CD14-positive monocyte (primary cell): ENCODE measurements at regions not wholly inside any gene's neighbourhood (a gene's known extent, or its start where the extent isn't known, plus 50 kb on each side); places are given as distances from the start of the nearest gene placed in this dataset.

Experiments
- DNase-seq, 3 donors: peaks; one replicate each; pipeline ENCODE4 v3.0.0-alpha.2; 2011 to 2022
- H2AFZ ChIP-seq: 2 replicates; pipeline ENCODE4 v1.6.0; 2012; ENCODE audit warnings: mild to moderate bottlenecking, low read depth, low read length, inconsistent platforms; ENCODE audit not compliant: insufficient read depth, poor library complexity, severe bottlenecking
- H3K27ac ChIP-seq, 2 donors: 1 replicate in 1 of 2; 2 replicates in 1 of 2; pipeline ENCODE4 v1.5.1; 2012 to 2013; ENCODE audit warnings: low read length in 2 of 2, control low read depth in 1 of 2, inconsistent platforms in 1 of 2, low read depth in 1 of 2, mild to moderate bottlenecking in 1 of 2
- H3K27me3 ChIP-seq, 2 donors: one replicate each; pipeline versions ENCODE4 v1.6.0 to v1.6.1; 2011 to 2013; ENCODE audit warnings: low read length in 2 of 2; ENCODE audit not compliant: control insufficient read depth in 2 of 2, insufficient read depth in 2 of 2
- H3K36me3 ChIP-seq, 2 donors: replicated peaks in 1 of 2; 1 replicate in 1 of 2; 2 replicates in 1 of 2; pipeline versions ENCODE4 v1.5.1 to v1.6.1; 2012 to 2013; ENCODE audit warnings: low read length in 2 of 2, control low read depth in 1 of 2, inconsistent platforms in 1 of 2, mild to moderate bottlenecking in 1 of 2; ENCODE audit not compliant: insufficient read depth in 2 of 2, control insufficient read depth in 1 of 2
- H3K4me1 ChIP-seq, 2 donors: 1 replicate in 1 of 2; 2 replicates in 1 of 2; pipeline versions ENCODE4 v1.5.1 to v1.6.1; 2012 to 2013; ENCODE audit warnings: low read length in 2 of 2, control low read depth in 1 of 2, inconsistent platforms in 1 of 2, mild to moderate bottlenecking in 1 of 2, moderate library complexity in 1 of 2; ENCODE audit not compliant: insufficient read depth in 2 of 2, control insufficient read depth in 1 of 2
- H3K4me2 ChIP-seq: replicated peaks from 2 replicates; pipeline ENCODE3; 2012; ENCODE audit warnings: low read length, moderate library complexity, mild to moderate bottlenecking; ENCODE audit not compliant: poor library complexity, severe bottlenecking; ENCODE audit errors: extremely low read depth
- H3K4me3 ChIP-seq, 3 experiments: fragments of 200-600 bp in 1 of 3; sonication (generic) in 1 of 3; replicated peaks in 1 of 3; 1 replicate in 2 of 3; 2 replicates in 1 of 3; pipeline ENCODE4 v1.5.1; 2011 to 2013; ENCODE audit warnings: low read length in 3 of 3, mild to moderate bottlenecking in 3 of 3, control low read depth in 2 of 3, low read depth in 2 of 3, inconsistent platforms in 1 of 3, moderate library complexity in 1 of 3
- H3K79me2 ChIP-seq: 2 replicates; pipeline ENCODE4 v1.6.0; 2012; ENCODE audit warnings: mild to moderate bottlenecking, control low read depth, inconsistent platforms, low read length, moderate library complexity; ENCODE audit not compliant: insufficient read depth
- H3K9ac ChIP-seq: 2 replicates; pipeline ENCODE4 v1.6.0; 2017; ENCODE audit warnings: low read length, mild to moderate bottlenecking; ENCODE audit not compliant: insufficient read depth, poor library complexity, severe bottlenecking
- H3K9me3 ChIP-seq, 2 donors: replicated peaks in 1 of 2; 1 replicate in 1 of 2; 2 replicates in 1 of 2; pipeline versions ENCODE4 v1.5.1 to v1.6.1; 2012 to 2013; ENCODE audit warnings: low read length in 2 of 2, control low read depth in 1 of 2; ENCODE audit not compliant: control insufficient read depth in 1 of 2, insufficient read depth in 1 of 2
- H4K20me1 ChIP-seq: 2 replicates; pipeline ENCODE4 v1.6.0; 2012; ENCODE audit warnings: mild to moderate bottlenecking, low read length, control low read depth, moderate library complexity; ENCODE audit not compliant: insufficient read depth
- H3K27ac Mint-ChIP-seq, 7 donors: one replicate each; pipeline ENCODE4 v1.8.0; 2020; ENCODE audit warnings: mild to moderate bottlenecking in 7 of 7, mixed read lengths in 7 of 7, moderate library complexity in 6 of 7, inconsistent platforms in 2 of 7
- H3K27me3 Mint-ChIP-seq, 3 donors: one replicate each; pipeline ENCODE4 v1.8.0; 2021 to 2022; ENCODE audit warnings: low read depth in 3 of 3, mild to moderate bottlenecking in 3 of 3, mixed read lengths in 3 of 3, moderate library complexity in 3 of 3, inconsistent platforms in 1 of 3
- H3K36me3 Mint-ChIP-seq, 2 donors: one replicate each; pipeline ENCODE4 v1.8.0; 2020; ENCODE audit warnings: mixed read lengths in 2 of 2, inconsistent platforms in 1 of 2, mild to moderate bottlenecking in 1 of 2
- H3K4me1 Mint-ChIP-seq: one replicate; pipeline ENCODE4 v1.8.0; 2020; ENCODE audit warnings: mild to moderate bottlenecking, mixed read lengths
- H3K4me3 Mint-ChIP-seq, 2 donors: one replicate each; pipeline ENCODE4 v1.8.0; 2020; ENCODE audit warnings: mild to moderate bottlenecking in 2 of 2, mixed read lengths in 2 of 2, moderate library complexity in 1 of 2
- H3K9me3 Mint-ChIP-seq, 7 donors: one replicate each; pipeline ENCODE4 v1.8.0; 2020 to 2022; ENCODE audit warnings: mixed read lengths in 7 of 7, mild to moderate bottlenecking in 6 of 7, moderate library complexity in 6 of 7, inconsistent platforms in 2 of 7
- CTCF ChIP-seq: fragments of 200-600 bp; IDR thresholded peaks from one replicate; pipeline ENCODE4 v1.8.0; 2022; ENCODE audit warnings: antibody characterized with exemption, mild to moderate bottlenecking
- WGBS: methylation state at CpG from one replicate; pipeline ENCODE4 v1.1.5; 2013; ENCODE audit warnings: missing lambda C conversion rate; ENCODE audit not compliant: insufficient coverage; 5-methylcytosine and 5-hydroxymethylcytosine counted together
- intact Hi-C, 2 donors: fragments of 100-400 bp; cut with micrococcal nuclease; formaldehyde crosslinking; loops; one replicate each; pipeline versions ENCODE4 v1.15.0 to v1.15.1; 2023

GRCh38 chr4:166499820-166500219 lies 626.8 kb downstream of the TLL1 start:
- intact Hi-C loops, result no loop called here
- no peak overlapping the region for H2AFZ ChIP-seq
- no peak for TF ChIP-seq CTCF

GRCh38 chr4:166501941-166502382 lies 628.9 kb downstream of the TLL1 start:
- Histone ChIP-seq H3K36me3 (no peaks in the 10 kb centered on the region), H3K27ac (no peak overlapping the region), H3K27me3 (no peaks in the 10 kb centered on the region), H3K79me2 (no peaks in the 10 kb centered on the region), H3K4me2 (no peak overlapping the region), H3K9ac (no peak overlapping the region), H3K4me3 (no peak overlapping the region), H3K4me1 (peaks cover 0 to 17% of the 10 kb centered on the region in 2 donors), H3K9me3 (peaks cover 0 to 11% of the 10 kb centered on the region in 2 donors), H4K20me1 (no peaks in the 10 kb centered on the region), H2AFZ (no peak overlapping the region)
- intact Hi-C loops, result no loop called here
- Mint-ChIP-seq H3K36me3 (no peaks in the 10 kb centered on the region), H3K4me3 (no peak overlapping the region), H3K27me3 (no peaks in the 10 kb centered on the region), H3K4me1 (peaks cover 25% of the 10 kb centered on the region), H3K27ac (no peak overlapping the region), H3K9me3 (peaks cover 0 to 5% (median 1%) of the 10 kb centered on the region in 7 donors)
- no peak for TF ChIP-seq CTCF
- WGBS, result 71% methylated on average over 5 of the region's 13 CpGs
- DNase-seq, result no peak

More at GRCh38 chr4:166499820-166500219, 626.8 kb downstream of the TLL1 start:
- WGBS, result 7% methylated on average over 4 of the region's 4 CpGs
- Histone ChIP-seq H3K9me3 (peaks cover 0 to 11% of the 10 kb centered on the region in 2 donors), H3K4me1 (peaks cover 0 to 17% of the 10 kb centered on the region in 2 donors), H3K4me2 (no peak overlapping the region), H3K4me3 (no peak overlapping the region), H3K36me3 (no peaks in the 10 kb centered on the region), H3K79me2 (no peaks in the 10 kb centered on the region), H3K9ac (no peak overlapping the region), H3K27ac (no peak overlapping the region), H4K20me1 (no peaks in the 10 kb centered on the region), H3K27me3 (no peaks in the 10 kb centered on the region)
- Mint-ChIP-seq H3K4me1 (peaks cover 25% of the 10 kb centered on the region), H3K36me3 (no peaks in the 10 kb centered on the region), H3K27me3 (no peaks in the 10 kb centered on the region), H3K9me3 (peaks cover 0 to 5% (median 0%) of the 10 kb centered on the region in 7 donors), H3K4me3 (peak overlapping the region in 1 of 2 donors; percentile 66), H3K27ac (peak overlapping the region in 3 of 7 donors; percentile 1 to 15 (median 12))
- no peak for DNase-seq
